Naive thymus-derived CD8-positive, alpha-beta T cell (primary cell): ENCODE measurements at regions not wholly inside any gene's neighbourhood (a gene's known extent, or its start where the extent isn't known, plus 50 kb on each side); places are given as distances from the start of the nearest gene placed in this dataset.

Experiments used
- ATAC-seq, 2 donors: fragments of 150-1000 bp; cut with Tn5 transposase in 1 of 2; sonication (Bioruptor Pico), chemical (Tn5 transposase) in 1 of 2; 1 replicate in 1 of 2; 2 replicates in 1 of 2; pipeline ENCODE4 v1.10.0; 2021; ENCODE audit warnings: mild to moderate bottlenecking in 2 of 2, moderate library complexity in 2 of 2
- POLR2A ChIA-PET: fragments of 350-600 bp; sonication (Branson Sonifier 250); formaldehyde crosslinking; loops from one replicate; lab custom pipeline; 2021; ENCODE audit warnings: antibody characterized with exemption; lab: Charles Lee
- DNase-seq, 10 donors: peaks; one replicate each; pipeline versions ENCODE4 v3.0.0 to v3.0.0-alpha.2; 2020 to 2022
- H3K27ac Mint-ChIP-seq, 10 donors: one replicate each; pipeline ENCODE4 v1.8.0; 2020 to 2022; ENCODE audit warnings: mild to moderate bottlenecking in 10 of 10, mixed read lengths in 10 of 10, moderate library complexity in 4 of 10, inconsistent platforms in 1 of 10
- H3K27me3 Mint-ChIP-seq, 5 donors: one replicate each; pipeline ENCODE4 v1.8.0; 2021 to 2022; ENCODE audit warnings: mixed read lengths in 5 of 5
- H3K36me3 Mint-ChIP-seq, 3 donors: one replicate each; pipeline ENCODE4 v1.8.0; 2020 to 2022; ENCODE audit warnings: mixed read lengths in 3 of 3, mild to moderate bottlenecking in 2 of 3, inconsistent platforms in 1 of 3
- H3K4me1 Mint-ChIP-seq, 4 donors: one replicate each; pipeline ENCODE4 v1.8.0; 2021 to 2022; ENCODE audit warnings: mixed read lengths in 4 of 4
- H3K4me3 Mint-ChIP-seq, 10 donors: one replicate each; pipeline ENCODE4 v1.8.0; 2020 to 2022; ENCODE audit warnings: mild to moderate bottlenecking in 10 of 10, mixed read lengths in 10 of 10, moderate library complexity in 6 of 10, inconsistent platforms in 1 of 10
- H3K9me3 Mint-ChIP-seq, 9 donors: one replicate each; pipeline ENCODE4 v1.8.0; 2020 to 2022; ENCODE audit warnings: mixed read lengths in 9 of 9, mild to moderate bottlenecking in 3 of 9, inconsistent platforms in 1 of 9, moderate library complexity in 1 of 9

GRCh38 chrY:21256820-21257219 lies 254.3 kb upstream of the RBMY1B start:
- no peaks in the 10 kb centered on the region for H3K9me3 Mint-ChIP-seq
- POLR2A ChIA-PET = interaction anchor here (0.6 kb wide), 1 partner anchor 137 kb away, joined by 3 read pairs; no protein-coding TSS in a partner anchor
- no peaks in the 10 kb centered on the region for H3K27me3 Mint-ChIP-seq
- peak overlapping the region in 5 of 10 donors; percentile 26 to 77 (median 67) for H3K4me3 Mint-ChIP-seq
- DNase-seq (no peak), ATAC-seq (no peak)
- peak overlapping the region in 3 of 10 donors; percentile 75 to 90 (median 76) for H3K27ac Mint-ChIP-seq
- H3K36me3 Mint-ChIP-seq = no peaks in the 10 kb centered on the region
- H3K4me1 Mint-ChIP-seq = peaks cover 10 to 40% (median 22%) of the 10 kb centered on the region in 4 donors

- ATAC-seq (no peak), DNase-seq (no peak)
- H3K36me3 Mint-ChIP-seq = no peaks in the 10 kb centered on the region
- H3K4me3 Mint-ChIP-seq = no peak overlapping the region
- H3K9me3 Mint-ChIP-seq = no peaks in the 10 kb centered on the region
- peak overlapping the region in 4 of 10 donors; percentile 29 to 87 (median 64) for H3K27ac Mint-ChIP-seq
- H3K27me3 Mint-ChIP-seq = no peaks in the 10 kb centered on the region
- POLR2A ChIA-PET = interaction anchor here (1.3 kb wide), 1 partner anchor 19 kb away, joined by 5 read pairs; no protein-coding TSS in a partner anchor
- peaks cover 5 to 34% (median 15%) of the 10 kb centered on the region in 4 donors for H3K4me1 Mint-ChIP-seq
These were observed 251.4 kb upstream of the RBMY1B start for GRCh38 chrY:21259707-21260106.

- POLR2A ChIA-PET = interaction anchor here (1.3 kb wide), 1 partner anchor 20 kb away, joined by 5 read pairs; no protein-coding TSS in a partner anchor
- peaks cover 5 to 34% (median 15%) of the 10 kb centered on the region in 4 donors for H3K4me1 Mint-ChIP-seq
- H3K36me3 Mint-ChIP-seq = no peaks in the 10 kb centered on the region
- no peaks in the 10 kb centered on the region for H3K9me3 Mint-ChIP-seq
- no peaks in the 10 kb centered on the region for H3K27me3 Mint-ChIP-seq
- peak in 1 of 10 donors; percentile 22 for DNase-seq
- ATAC-seq = peak; percentile 61 to 67
- no peak overlapping the region for H3K4me3 Mint-ChIP-seq
- H3K27ac Mint-ChIP-seq = peak overlapping the region in 5 of 10 donors; percentile 6 to 87 (median 49)
These were observed 250.8 kb upstream of the RBMY1B start for GRCh38 chrY:21260325-21260724.

- DNase-seq = no peak
- peaks cover 4 to 30% (median 12%) of the 10 kb centered on the region in 4 donors for H3K4me1 Mint-ChIP-seq
- no peaks in the 10 kb centered on the region for H3K36me3 Mint-ChIP-seq
- ATAC-seq = no peak
- no peak overlapping the region for H3K27ac Mint-ChIP-seq
- H3K27me3 Mint-ChIP-seq = no peaks in the 10 kb centered on the region
- H3K9me3 Mint-ChIP-seq = no peaks in the 10 kb centered on the region
- no peak overlapping the region for H3K4me3 Mint-ChIP-seq
- POLR2A ChIA-PET = interaction anchor here (0.7 kb wide), 1 partner anchor 686 kb away, joined by 3 read pairs; the partner anchor contains the start of gene EIF1AY
These were observed 250.0 kb upstream of the RBMY1B start for GRCh38 chrY:21261158-21261557.

GRCh38 chrY:21266751-21267150 lies 244.4 kb upstream of the RBMY1B start:
- Mint-ChIP-seq H3K27me3 (no peaks in the 10 kb centered on the region), H3K27ac (peak overlapping the region in 1 of 10 donors; percentile 26), H3K4me3 (no peak overlapping the region), H3K4me1 (peaks cover 0 to 2% (median under 1%) of the 10 kb centered on the region in 4 donors), H3K9me3 (no peaks in the 10 kb centered on the region), H3K36me3 (no peaks in the 10 kb centered on the region)
- no peak for DNase-seq
- ATAC-seq = no peak
- POLR2A ChIA-PET = no interaction called here

- POLR2A ChIA-PET = no interaction called here
- no peak for DNase-seq
- H3K4me3 Mint-ChIP-seq = no peak overlapping the region
- H3K27me3 Mint-ChIP-seq = no peaks in the 10 kb centered on the region
- H3K9me3 Mint-ChIP-seq = no peaks in the 10 kb centered on the region
- no peak for ATAC-seq
- H3K4me1 Mint-ChIP-seq = peaks cover 0 to 2% (median 0%) of the 10 kb centered on the region in 4 donors
- no peaks in the 10 kb centered on the region for H3K36me3 Mint-ChIP-seq
- no peak overlapping the region for H3K27ac Mint-ChIP-seq
These were observed 244.0 kb upstream of the RBMY1B start for GRCh38 chrY:21267164-21267563.

- no peak overlapping the region for H3K27ac Mint-ChIP-seq
- peaks cover 0 to 11% (median 0%) of the 10 kb centered on the region in 4 donors for H3K4me1 Mint-ChIP-seq
- H3K4me3 Mint-ChIP-seq = no peak overlapping the region
- ATAC-seq (no peak), DNase-seq (no peak)
- H3K9me3 Mint-ChIP-seq = no peaks in the 10 kb centered on the region
- H3K36me3 Mint-ChIP-seq = no peaks in the 10 kb centered on the region
- POLR2A ChIA-PET = no interaction called here
- H3K27me3 Mint-ChIP-seq = no peaks in the 10 kb centered on the region
These were observed 223.4 kb upstream of the RBMY1B start for GRCh38 chrY:21287769-21288168.

GRCh38 chrY:21288908-21289307 lies 222.2 kb upstream of the RBMY1B start:
- Mint-ChIP-seq H3K27ac (peak overlapping the region in 1 of 10 donors; percentile 6), H3K27me3 (no peaks in the 10 kb centered on the region)
- no peak for DNase-seq

GRCh38 chrY:21295206-21295605 lies 215.9 kb upstream of the RBMY1B start:
- Mint-ChIP-seq H3K36me3 (no peaks in the 10 kb centered on the region), H3K27ac (peak overlapping the region in 2 of 10 donors; percentile 43 to 67), H3K27me3 (no peaks in the 10 kb centered on the region), H3K4me3 (no peak overlapping the region), H3K4me1 (peaks cover 0 to 2% (median under 1%) of the 10 kb centered on the region in 4 donors), H3K9me3 (peaks cover 0 to 9% (median 0%) of the 10 kb centered on the region in 9 donors)
- POLR2A ChIA-PET = no interaction called here
- no peak for ATAC-seq
- no peak for DNase-seq

More at GRCh38 chrY:21288908-21289307, 222.2 kb upstream of the RBMY1B start:
- ATAC-seq = no peak
- Mint-ChIP-seq H3K4me1 (peaks cover 0 to 11% (median 0%) of the 10 kb centered on the region in 4 donors), H3K4me3 (no peak overlapping the region), H3K9me3 (no peaks in the 10 kb centered on the region), H3K36me3 (no peaks in the 10 kb centered on the region)
- POLR2A ChIA-PET = no interaction called here

- no peak overlapping the region for H3K27ac Mint-ChIP-seq
- no peaks in the 10 kb centered on the region for H3K4me1 Mint-ChIP-seq
- H3K36me3 Mint-ChIP-seq = no peaks in the 10 kb centered on the region
- DNase-seq = no peak
- POLR2A ChIA-PET = no interaction called here
- H3K9me3 Mint-ChIP-seq = no peaks in the 10 kb centered on the region
- no peak for ATAC-seq
- H3K27me3 Mint-ChIP-seq = no peaks in the 10 kb centered on the region
- H3K4me3 Mint-ChIP-seq = no peak overlapping the region
These were observed 208.9 kb upstream of the RBMY1B start for GRCh38 chrY:21302278-21302677.

- Mint-ChIP-seq H3K27ac (no peak overlapping the region), H3K9me3 (no peaks in the 10 kb centered on the region), H3K36me3 (no peaks in the 10 kb centered on the region), H3K4me1 (no peaks in the 10 kb centered on the region), H3K4me3 (no peak overlapping the region), H3K27me3 (no peaks in the 10 kb centered on the region)
- POLR2A ChIA-PET = no interaction called here
- no peak for DNase-seq
- no peak for ATAC-seq
These were observed 195.8 kb upstream of the RBMY1B start for GRCh38 chrY:21315366-21315765.
